ENCODE measurements at regions not wholly inside any gene's neighbourhood (a gene's known extent, or its start where the extent isn't known, plus 50 kb on each side); places are given as distances from the start of the nearest gene placed in this dataset.

DNA sequence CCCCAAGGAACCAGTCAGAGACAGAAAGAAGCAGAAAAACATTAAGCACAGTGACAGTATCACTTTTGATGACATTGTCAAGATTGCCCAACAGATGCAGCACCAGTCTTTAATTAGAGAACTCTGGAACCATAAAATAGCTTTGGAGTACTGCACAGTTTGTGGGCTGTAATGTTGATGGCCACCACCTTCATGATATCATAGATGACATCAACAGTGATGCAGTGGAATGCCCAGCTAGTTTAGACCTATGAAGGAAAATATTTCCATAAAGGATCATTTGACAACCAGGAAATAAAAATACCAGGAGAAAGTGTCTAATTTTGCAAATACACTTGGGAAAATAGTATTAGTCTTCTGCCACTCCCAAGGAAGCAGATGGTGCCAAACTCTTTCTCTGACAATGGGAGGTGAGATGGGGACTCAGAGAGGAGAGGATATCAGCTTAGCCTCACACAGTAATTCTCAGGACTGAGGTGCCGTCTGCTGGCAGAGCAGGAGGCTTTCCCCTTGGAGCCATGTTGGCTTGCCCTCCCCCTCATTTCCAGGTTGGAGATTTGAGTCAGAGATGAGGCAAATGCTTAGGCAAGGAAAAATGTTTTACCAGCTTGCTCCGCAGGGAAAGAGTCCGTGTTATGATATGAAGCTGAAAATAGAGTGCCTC lies 107.5 kb upstream of the CELF4 start:
- H3K9me3 Mint-ChIP-seq = peaks cover 0 to 13% of the 10 kb centered on the region in 2 donors
- DNase-seq (ENCODE audit: low spot score in 2 of 2) (no peak), ATAC-seq (no peak)
- no peak overlapping the region for H3K27ac Mint-ChIP-seq
- no peaks in the 10 kb centered on the region for H3K36me3 Mint-ChIP-seq

DNA sequence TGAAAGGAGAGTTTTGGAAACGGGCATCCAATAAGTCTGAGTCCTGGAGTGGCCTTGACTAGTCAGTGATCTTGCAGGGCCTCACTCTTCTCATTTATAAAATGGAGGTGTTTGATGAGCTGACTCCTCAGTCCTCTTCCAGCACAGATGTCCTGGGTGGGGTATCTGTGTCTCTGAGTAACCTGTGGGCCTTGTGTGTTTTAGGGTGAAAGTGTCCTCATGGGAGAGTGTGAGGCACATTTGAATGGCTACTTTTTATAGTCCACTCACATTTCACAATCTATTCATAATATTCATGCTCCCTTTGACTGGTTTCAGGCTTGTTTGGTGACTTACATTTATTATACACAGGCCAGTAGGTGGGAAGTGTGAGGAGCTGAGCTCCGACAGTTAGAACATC lies 106.4 kb upstream of the CELF4 start:
- no peak for DNase-seq (ENCODE audit: low spot score in 2 of 2)
- ATAC-seq = no peak
- Mint-ChIP-seq H3K9me3 (peaks cover 0 to 13% of the 10 kb centered on the region in 2 donors), H3K36me3 (no peaks in the 10 kb centered on the region), H3K27ac (no peak overlapping the region)

DNA sequence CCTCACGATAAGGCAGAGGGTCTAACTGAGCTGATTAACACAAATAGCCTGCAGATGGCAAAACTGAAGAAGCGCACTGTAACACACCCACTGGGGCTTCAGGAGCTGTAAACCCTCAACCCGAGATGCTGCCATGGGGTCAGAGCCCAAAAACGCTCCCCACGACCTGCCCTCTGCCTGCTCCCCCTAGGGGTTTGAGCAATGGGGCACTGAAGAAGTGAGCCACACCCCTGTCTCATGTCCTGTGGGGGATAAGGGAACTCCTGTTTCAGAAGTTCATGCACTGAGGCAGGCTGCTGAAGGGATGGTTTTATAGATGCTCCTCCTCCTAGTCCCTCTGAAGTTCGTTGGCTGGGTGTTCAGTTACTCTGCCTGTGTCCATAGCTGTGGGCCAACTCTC lies 105.9 kb upstream of the CELF4 start:
- Mint-ChIP-seq H3K36me3 (no peaks in the 10 kb centered on the region), H3K27ac (no peak overlapping the region), H3K9me3 (peaks cover 0 to 13% of the 10 kb centered on the region in 2 donors)
- DNase-seq (ENCODE audit: low spot score in 2 of 2) (no peak), ATAC-seq (no peak)

DNA sequence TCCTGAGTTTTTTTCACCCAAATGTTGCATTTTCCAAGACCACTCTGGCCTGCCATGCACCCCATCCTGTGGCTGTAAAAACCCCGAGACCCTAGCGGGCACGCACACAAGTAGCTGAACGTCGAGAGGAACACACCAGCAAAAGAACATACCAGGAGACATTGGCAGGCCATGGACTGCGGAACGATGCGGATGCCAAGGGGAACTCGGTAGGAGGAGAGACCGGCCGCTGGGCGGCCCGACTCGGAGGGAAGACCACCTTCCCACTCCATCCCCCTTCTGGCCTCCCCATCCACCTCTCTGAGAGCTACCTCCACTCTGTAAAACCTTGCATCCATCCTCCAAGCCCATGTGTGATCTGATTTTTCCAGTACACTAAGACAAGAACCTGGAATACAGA lies 105.5 kb upstream of the CELF4 start:
- Mint-ChIP-seq H3K36me3 (no peaks in the 10 kb centered on the region), H3K27ac (no peak overlapping the region), H3K9me3 (peaks cover 0 to 13% of the 10 kb centered on the region in 2 donors)
- ATAC-seq = no peak
- DNase-seq (ENCODE audit: low spot score in 2 of 2) = no peak

DNA sequence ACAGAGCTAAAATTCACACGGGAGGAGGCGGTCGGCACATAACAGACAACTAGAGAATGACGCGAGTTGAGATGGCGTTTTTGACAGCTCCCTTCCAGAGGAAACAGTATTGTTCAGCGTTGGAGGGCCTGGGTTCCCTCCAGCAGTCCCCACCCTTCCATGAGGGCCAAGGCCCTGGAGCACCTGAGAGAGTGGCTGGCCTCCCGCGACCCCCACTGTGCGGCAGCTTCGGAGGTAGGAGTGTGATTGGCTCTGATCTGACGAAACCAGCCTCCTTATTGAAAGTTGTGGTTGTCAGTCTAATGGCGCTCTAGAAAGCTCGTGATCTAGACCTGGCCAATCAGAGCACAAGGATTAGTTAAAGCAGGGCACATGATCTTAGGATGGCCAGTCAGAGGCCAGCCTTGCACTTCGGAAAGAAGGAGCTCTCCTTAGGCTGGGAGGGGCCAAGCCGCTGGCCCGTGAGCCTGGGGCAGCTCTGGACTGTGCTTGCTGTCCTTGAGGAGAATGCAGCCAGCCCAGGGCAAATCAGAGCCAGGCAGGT lies 104.5 kb upstream of the CELF4 start:
- no peak for ATAC-seq

DNA sequence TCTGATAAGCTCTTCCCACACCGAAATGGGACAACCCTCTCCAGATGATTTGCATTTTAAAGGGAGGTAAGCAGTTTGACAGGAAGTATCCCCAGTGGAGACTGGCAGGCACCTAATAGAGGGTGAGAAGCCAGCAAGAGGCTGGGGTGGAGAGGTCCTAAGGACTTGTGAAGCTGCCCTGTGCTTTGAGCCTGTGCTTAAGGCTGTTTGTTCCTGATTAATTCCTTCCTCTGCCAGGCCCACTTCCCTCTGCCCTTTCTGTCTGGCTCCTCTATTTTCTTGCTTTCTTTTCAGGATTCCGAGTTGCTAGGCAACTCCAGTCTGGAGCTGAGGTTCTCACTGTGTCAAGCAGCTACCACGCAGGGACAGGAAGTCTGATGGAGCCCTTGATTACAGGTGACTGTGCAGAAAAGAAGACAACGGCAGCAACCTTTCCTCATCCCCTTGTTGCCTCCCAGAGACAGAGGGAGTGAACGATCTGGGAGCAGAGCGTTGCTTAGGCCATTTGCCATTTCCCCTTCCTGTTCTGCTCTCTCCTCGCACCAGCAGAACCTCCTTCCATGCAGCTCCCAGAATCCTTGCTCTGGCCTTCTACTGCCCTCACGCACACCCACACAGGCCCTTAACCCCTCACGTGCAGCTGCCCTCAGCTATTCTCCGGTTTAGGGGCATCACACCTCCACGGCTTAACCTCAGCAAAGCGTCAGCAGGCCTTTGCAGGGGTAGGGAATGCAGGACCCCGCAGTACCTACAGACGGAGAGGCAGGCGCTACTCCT lies 103.6 kb upstream of the CELF4 start:
- Mint-ChIP-seq H3K9me3 (peaks cover 0 to 8% of the 10 kb centered on the region in 2 donors), H3K27ac (no peak overlapping the region), H3K36me3 (no peaks in the 10 kb centered on the region)
- no peak for ATAC-seq
- no peak for DNase-seq (ENCODE audit: low spot score in 2 of 2)

More for the DNA sequence above, 104.5 kb upstream of the CELF4 start:
- Mint-ChIP-seq H3K9me3 (peaks cover 0 to 9% of the 10 kb centered on the region in 2 donors), H3K27ac (no peak overlapping the region), H3K36me3 (no peaks in the 10 kb centered on the region)
- no peak for DNase-seq (ENCODE audit: low spot score in 2 of 2)

DNA sequence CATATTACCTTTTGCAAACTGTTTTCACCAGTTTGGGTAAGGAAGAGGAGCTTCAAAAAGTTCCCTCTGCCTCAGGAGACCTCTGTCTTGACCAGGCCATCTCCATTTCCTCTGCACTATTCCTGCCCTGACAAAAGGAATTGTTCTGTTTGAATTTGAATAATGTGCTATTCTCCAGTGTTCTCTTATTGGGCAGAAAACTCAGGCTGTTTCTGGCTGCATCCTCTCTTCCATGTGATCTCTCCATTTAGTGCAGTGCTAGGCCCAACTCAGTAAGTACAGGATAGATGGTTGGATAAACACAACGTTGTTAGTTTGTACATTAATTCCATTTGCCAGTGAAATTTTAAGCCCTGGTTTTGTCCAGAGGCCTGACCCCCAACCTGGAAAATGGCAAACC lies 102.2 kb upstream of the CELF4 start:
- DNase-seq (ENCODE audit: low spot score in 2 of 2) (no peak), ATAC-seq (no peak)
- Mint-ChIP-seq H3K9me3 (peaks cover 0 to 4% of the 10 kb centered on the region in 2 donors), H3K27ac (no peak overlapping the region), H3K36me3 (no peaks in the 10 kb centered on the region)

DNA sequence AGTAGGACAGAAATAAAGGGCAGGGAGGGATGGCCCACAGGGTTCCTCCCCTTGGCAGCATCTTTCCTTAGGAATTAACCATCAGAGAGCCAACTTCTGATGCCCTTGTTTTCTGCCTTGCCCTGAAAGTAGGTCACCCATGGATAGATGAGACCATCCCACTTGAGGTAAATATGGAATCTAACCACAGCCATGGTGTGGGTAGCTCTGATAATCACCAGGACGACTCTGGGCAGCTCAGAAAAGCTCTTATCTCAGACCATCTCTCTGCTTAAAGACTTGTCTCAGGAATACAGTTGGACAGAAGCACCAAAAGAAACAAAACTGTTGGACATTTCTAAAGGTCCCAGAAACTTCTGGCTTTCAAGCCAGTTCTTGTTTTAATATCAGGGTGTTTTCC lies 101.4 kb upstream of the CELF4 start:
- Mint-ChIP-seq H3K9me3 (peaks cover 0 to 4% of the 10 kb centered on the region in 2 donors), H3K27ac (no peak overlapping the region), H3K36me3 (no peaks in the 10 kb centered on the region)
- ATAC-seq (no peak), DNase-seq (ENCODE audit: low spot score in 2 of 2) (no peak)

DNA sequence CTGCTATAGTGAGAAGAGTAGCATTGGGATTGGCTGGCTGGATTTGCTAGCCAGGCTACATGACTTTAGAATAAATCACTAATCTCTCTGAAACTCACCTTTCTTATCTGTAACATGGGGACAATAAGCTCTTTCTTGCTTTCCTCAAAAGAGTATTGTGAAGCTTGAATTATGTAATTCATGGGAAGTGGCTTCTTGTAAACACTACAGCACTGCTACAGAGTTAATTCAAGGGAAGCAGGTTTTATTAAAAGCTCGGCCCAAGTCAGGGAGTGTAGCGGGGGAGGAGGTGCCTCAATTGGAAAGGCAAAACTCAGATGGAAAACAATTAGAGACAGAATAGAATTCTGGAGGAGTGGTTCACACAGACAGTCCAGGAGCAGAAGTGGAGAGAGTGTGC lies 100.9 kb upstream of the CELF4 start:
- Mint-ChIP-seq H3K9me3 (peaks cover 0 to 4% of the 10 kb centered on the region in 2 donors), H3K36me3 (no peaks in the 10 kb centered on the region), H3K27ac (no peak overlapping the region)
- ATAC-seq (no peak), DNase-seq (ENCODE audit: low spot score in 2 of 2) (no peak)

DNA sequence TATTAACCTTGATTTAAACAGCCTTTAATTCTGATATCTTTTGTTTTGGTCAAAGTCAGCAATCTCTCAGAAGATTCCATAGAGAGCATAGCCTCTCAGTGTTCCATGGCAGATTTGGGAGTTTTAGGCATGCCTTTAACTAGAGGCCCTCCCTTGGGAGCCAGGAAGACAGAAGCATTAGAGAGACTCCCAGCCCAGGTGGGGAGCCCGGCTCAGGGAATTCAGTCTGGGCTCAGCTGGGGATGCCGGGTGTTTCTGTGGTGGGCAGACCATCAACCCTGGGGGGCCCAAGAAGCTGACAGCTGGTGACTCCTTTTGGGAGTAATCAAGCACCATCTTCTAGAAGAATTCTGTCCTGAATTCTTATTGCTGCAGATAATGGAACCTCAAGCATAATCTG lies 99.7 kb upstream of the CELF4 start:
- no peaks in the 10 kb centered on the region for H3K36me3 Mint-ChIP-seq
- H3K9me3 Mint-ChIP-seq = no peaks in the 10 kb centered on the region
- no peak overlapping the region for H3K27ac Mint-ChIP-seq
- DNase-seq (ENCODE audit: low spot score in 2 of 2) = no peak
- ATAC-seq = no peak

DNA sequence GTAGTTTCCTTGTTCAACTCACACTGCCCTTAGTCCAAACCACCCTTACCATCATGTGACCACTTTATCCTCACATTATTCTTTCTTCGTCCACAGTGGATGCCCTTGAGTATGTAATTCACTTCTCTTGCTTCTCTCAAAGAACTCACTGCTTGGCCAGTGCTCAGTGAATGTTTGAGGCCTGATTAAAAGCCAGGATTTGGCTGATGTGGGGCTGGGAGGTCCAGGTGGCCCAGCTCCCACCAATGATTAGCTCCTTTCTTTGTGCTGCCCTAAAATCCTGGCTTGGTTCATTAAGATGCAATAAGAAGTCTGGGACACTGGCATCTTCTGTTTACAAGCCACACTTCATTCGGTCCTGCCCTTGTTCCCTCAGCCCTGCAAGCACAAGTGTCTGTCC lies 97.8 kb upstream of the CELF4 start:
- H3K36me3 Mint-ChIP-seq = no peaks in the 10 kb centered on the region
- no peak overlapping the region for H3K27ac Mint-ChIP-seq
- ATAC-seq = no peak
- peaks cover 0 to 4% of the 10 kb centered on the region in 2 donors for H3K9me3 Mint-ChIP-seq
- DNase-seq (ENCODE audit: low spot score in 2 of 2) = no peak

DNA sequence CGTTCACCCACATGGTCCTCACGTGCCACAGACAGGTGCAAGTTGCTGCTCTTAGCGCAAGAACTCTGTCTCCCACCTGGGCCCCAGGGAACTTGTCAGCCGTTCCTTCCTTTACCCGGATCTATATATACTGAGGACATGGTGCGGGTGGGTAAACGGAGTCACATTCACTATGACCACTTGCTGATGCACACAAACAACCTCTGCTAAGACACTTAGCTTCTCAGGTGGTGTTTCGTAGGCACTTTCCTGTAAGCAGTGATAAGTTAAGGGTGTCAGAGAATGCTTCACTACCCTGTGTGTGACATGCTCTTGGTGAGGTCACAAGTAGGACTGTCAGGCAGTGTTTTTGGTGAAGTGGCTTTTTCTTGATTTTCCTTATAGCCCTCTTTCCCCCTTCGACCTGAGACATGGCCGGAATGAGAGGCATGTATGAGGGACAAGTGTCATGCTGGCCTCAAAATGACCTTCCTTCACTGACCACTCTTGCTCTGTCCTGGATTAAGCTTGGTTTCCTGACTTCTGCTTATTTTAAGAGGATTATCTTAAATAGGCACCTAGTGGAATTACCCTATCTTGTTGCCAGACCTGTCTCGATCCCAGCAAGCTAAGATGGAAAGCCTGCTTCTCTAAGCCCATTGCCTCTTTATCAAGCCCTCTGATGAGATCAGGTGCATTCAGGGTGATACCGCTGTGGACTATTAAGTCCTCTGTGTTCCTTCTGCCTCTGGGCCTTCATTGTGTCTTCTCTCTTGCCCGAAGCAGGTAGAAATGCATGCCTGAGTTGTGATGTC lies 97.1 kb upstream of the CELF4 start:
- H3K27ac Mint-ChIP-seq = no peak overlapping the region
- peaks cover 0 to 4% of the 10 kb centered on the region in 2 donors for H3K9me3 Mint-ChIP-seq
- DNase-seq (ENCODE audit: low spot score in 2 of 2) (no peak), ATAC-seq (no peak)
- H3K36me3 Mint-ChIP-seq = no peaks in the 10 kb centered on the region

DNA sequence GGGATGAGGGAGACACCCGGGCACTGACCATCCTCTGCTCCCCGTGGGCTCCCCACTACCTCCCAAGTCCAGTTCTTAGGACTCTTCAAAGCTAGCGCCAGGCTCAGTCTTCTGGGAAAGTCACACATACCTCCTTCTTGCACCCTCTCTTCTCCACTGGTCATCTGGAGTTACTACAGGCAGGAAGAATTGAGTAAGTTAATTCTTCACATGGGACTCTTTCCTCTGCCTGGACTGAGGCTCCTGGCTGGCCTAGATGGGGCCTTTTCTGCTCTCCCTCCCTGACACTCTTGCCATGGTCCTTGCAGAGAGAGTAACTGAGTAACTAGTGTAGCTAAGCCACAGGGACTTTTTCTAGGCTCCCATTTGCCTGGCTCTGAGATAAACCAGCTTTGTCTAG lies 96.5 kb upstream of the CELF4 start:
- no peaks in the 10 kb centered on the region for H3K36me3 Mint-ChIP-seq
- H3K27ac Mint-ChIP-seq = no peak overlapping the region
- peaks cover 0 to 4% of the 10 kb centered on the region in 2 donors for H3K9me3 Mint-ChIP-seq
- DNase-seq (ENCODE audit: low spot score in 2 of 2) (no peak), ATAC-seq (no peak)

DNA sequence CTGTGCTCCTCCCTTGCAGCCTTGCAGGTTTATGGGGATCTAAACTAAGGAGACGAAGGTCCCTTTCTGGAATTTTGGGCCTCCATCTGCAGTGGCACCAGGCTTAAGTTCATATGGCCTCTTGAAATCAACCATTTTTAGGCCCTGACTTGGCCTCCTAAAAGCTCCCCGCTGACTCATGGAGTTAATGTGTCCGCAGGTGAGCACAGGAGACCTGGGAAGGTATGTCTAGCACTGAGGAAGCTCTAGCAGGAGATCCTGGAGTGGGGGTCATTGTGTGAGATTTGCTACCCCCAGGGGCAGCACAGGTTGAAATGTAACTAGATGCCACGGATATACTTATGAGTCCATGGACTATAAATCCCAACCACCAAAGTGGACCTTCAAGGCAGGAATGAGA lies 95.9 kb upstream of the CELF4 start:
- H3K9me3 Mint-ChIP-seq = peaks cover 0 to 4% of the 10 kb centered on the region in 2 donors
- DNase-seq (ENCODE audit: low spot score in 2 of 2) (no peak), ATAC-seq (no peak)
- no peak overlapping the region for H3K27ac Mint-ChIP-seq
- H3K36me3 Mint-ChIP-seq = no peaks in the 10 kb centered on the region

DNA sequence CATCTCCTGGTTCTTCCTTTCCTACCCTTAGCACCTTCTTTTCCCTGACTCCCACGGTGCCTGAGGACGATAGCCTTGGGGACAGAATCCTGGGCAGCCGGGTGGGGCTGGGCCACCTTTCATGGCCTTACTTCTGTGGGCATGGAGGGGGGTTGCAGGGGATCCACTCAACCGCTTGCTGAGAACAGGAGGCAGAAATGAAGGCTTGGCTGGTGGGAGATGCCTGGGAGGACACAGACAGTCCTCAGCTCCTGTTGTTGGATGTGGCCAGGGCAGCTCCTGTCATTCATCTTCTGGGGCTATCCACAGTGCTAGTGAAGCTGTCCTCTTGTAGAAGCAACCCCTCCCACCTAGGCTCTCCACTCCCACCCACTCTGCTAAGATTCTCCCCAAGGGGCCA lies 95.5 kb upstream of the CELF4 start:
- H3K27ac Mint-ChIP-seq = no peak overlapping the region
- ATAC-seq (no peak), DNase-seq (ENCODE audit: low spot score in 2 of 2) (no peak)
- H3K36me3 Mint-ChIP-seq = no peaks in the 10 kb centered on the region
- peaks cover under 1 to 5% of the 10 kb centered on the region in 2 donors for H3K9me3 Mint-ChIP-seq

DNA sequence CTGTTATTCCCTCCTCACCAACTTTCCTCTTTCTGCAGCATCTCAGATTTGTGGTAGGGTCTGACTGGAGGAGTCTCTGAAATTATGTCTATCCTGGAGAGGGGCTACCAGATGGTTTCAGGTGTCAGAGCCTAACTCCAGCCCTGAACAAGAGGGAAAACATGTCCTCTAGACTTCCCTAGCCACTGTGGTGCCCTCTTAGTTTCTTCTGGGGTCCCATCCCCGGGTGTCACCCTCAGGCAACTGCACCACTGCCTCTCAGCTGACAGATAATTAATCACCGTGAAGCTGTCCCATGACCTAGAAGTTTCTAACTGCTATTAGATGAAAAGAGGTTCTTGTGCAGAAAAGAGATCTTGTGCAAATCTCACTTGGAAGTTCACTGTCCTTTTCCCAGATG lies 95.1 kb upstream of the CELF4 start:
- ATAC-seq = no peak
- peaks cover 4 to 9% of the 10 kb centered on the region in 2 donors for H3K9me3 Mint-ChIP-seq
- no peak for DNase-seq (ENCODE audit: low spot score in 2 of 2)
- no peak overlapping the region for H3K27ac Mint-ChIP-seq
- no peaks in the 10 kb centered on the region for H3K36me3 Mint-ChIP-seq

DNA sequence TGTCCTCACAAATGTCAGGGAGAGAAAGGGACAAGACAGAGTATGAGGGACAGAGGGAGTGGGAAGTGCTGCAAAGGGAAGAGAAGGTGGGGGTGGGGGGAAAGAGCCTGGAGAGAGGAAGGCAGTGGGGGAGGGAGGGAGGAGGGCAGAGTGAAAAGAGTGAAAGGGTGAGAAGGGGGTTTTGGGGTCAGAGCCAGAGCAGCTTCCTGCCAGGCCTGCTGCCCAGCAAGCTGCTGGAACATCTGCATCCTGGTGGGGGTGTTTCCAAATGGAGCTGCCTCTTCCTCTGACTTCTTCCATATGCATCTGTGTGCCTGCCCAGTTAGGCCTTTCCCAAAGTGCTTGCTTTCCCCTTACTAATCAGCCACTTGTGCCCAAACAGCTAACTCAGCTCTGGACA lies 94.3 kb upstream of the CELF4 start:
- H3K9me3 Mint-ChIP-seq = peaks cover 6 to 10% of the 10 kb centered on the region in 2 donors
- DNase-seq (ENCODE audit: low spot score in 2 of 2) = no peak
- no peak overlapping the region for H3K27ac Mint-ChIP-seq
- no peaks in the 10 kb centered on the region for H3K36me3 Mint-ChIP-seq
- ATAC-seq = no peak

Data from activated naive CD4-positive, alpha-beta T cell treated with anti-CD3 and anti-CD28 coated beads, Interleukin-2, amount 50 U/mL, for 72 hours (primary cell).